ENCODE measurements at regions not wholly inside any gene's neighbourhood (a gene's known extent, or its start where the extent isn't known, plus 50 kb on each side); places are given as distances from the start of the nearest gene placed in this dataset.

DNA sequence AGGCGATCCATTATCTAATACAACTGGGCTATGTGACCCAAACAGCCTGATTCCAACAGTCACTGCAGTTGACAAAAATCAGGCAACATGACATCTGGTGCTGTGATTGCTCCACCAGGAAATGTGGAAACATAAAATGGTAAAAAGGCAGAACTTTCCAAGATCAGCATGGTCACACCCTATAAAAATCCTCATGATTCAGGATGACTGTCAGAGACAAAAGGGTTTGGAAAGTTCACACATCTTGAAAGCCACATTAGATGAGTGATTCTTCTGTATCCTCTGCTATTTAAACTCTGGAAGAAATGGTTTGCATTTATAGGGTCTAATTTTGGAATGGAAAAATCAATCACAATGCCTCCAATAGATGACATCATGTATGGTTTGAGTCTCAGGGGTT lies 662.6 kb upstream of the IGFBP3 start:
- TF ChIP-seq, protein P1, sequence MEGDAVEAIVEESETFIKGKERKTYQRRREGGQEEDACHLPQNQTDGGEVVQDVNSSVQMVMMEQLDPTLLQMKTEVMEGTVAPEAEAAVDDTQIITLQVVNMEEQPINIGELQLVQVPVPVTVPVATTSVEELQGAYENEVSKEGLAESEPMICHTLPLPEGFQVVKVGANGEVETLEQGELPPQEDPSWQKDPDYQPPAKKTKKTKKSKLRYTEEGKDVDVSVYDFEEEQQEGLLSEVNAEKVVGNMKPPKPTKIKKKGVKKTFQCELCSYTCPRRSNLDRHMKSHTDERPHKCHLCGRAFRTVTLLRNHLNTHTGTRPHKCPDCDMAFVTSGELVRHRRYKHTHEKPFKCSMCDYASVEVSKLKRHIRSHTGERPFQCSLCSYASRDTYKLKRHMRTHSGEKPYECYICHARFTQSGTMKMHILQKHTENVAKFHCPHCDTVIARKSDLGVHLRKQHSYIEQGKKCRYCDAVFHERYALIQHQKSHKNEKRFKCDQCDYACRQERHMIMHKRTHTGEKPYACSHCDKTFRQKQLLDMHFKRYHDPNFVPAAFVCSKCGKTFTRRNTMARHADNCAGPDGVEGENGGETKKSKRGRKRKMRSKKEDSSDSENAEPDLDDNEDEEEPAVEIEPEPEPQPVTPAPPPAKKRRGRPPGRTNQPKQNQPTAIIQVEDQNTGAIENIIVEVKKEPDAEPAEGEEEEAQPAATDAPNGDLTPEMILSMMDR (IDR thresholded peaks at IDR 0.05) = no peak
- no peak for TF ChIP-seq POLR2AphosphoS5 (IDR thresholded peaks at IDR 0.05)
